Esophagus muscularis mucosa (tissue), 4 donors: ENCODE measurements at regions not wholly inside any gene's neighbourhood (a gene's known extent, or its start where the extent isn't known, plus 50 kb on each side); places are given as distances from the start of the nearest gene placed in this dataset.

Source experiments
- DNase-seq: peaks from one replicate; pipeline ENCODE4 v3.0.0-alpha.2; 2017; ENCODE audit errors: extremely low spot score
- H3K27ac ChIP-seq, 4 donors: fragments of 200-600 bp; sonication (generic); replicated peaks in 1 of 4; 1 replicate in 3 of 4; 2 replicates in 1 of 4; pipeline ENCODE4 v1.5.1; 2016 to 2019; ENCODE audit warnings: mild to moderate bottlenecking in 1 of 4
- H3K27me3 ChIP-seq, 4 donors: fragments of 200-600 bp; sonication (generic); one replicate each; pipeline versions ENCODE4 v1.5.1 to v1.6.0; 2016 to 2019
- H3K36me3 ChIP-seq, 4 donors: fragments of 200-600 bp; sonication (generic); one replicate each; pipeline ENCODE4 v1.5.1; 2016 to 2019
- H3K4me1 ChIP-seq, 4 donors: fragments of 200-600 bp; sonication (generic); one replicate each; pipeline ENCODE4 v1.5.1; 2016 to 2019
- H3K4me3 ChIP-seq, 4 donors: fragments of 200-600 bp; sonication (generic); 1 replicate in 2 of 4; 2 replicates in 2 of 4; pipeline ENCODE4 v1.5.1; 2016 to 2019; ENCODE audit warnings: mild to moderate bottlenecking in 4 of 4, moderate library complexity in 1 of 4
- H3K9me3 ChIP-seq, 4 donors: fragments of 200-600 bp; sonication (generic); 1 replicate in 3 of 4; 2 replicates in 1 of 4; pipeline ENCODE4 v1.5.1; 2016 to 2019
- EP300 ChIP-seq: sonication (generic); formaldehyde crosslinking; IDR thresholded peaks from one replicate; pipeline ENCODE4 v1.6.1; 2017; ENCODE audit warnings: antibody characterized with exemption
- POLR2A ChIP-seq: fragments of 450-650 bp; IDR thresholded peaks from one replicate; pipeline ENCODE4 v1.6.1; 2017; ENCODE audit warnings: antibody characterized with exemption, moderate library complexity, mild to moderate bottlenecking, low read depth
- POLR2AphosphoS5 ChIP-seq, 2 donors: sonication (generic); formaldehyde crosslinking; IDR thresholded peaks; one replicate each; pipeline ENCODE4 v1.6.1; 2017; ENCODE audit warnings: antibody characterized with exemption in 2 of 2
- WGBS: methylation state at CpG from one replicate; pipeline ENCODE4 v1.1.5; 2018; 5-methylcytosine and 5-hydroxymethylcytosine counted together
- intact Hi-C: fragments of 100-400 bp; cut with DNase I; formaldehyde crosslinking; loops from one replicate; pipeline ENCODE4 v1.15.1; 2023
- TF ChIP-seq, protein P1 (sequence below), 3 experiments: fragments of 200-600 bp in 2 of 3; fragments of 450-650 bp in 1 of 3; sonication (generic) in 2 of 3; IDR thresholded peaks; one replicate each; pipeline ENCODE4 v1.5.1; 2017 to 2019; ENCODE audit warnings: antibody characterized with exemption in 3 of 3, mild to moderate bottlenecking in 2 of 3, moderate library complexity in 1 of 3

GRCh38 chr14:39492267-39492666, 60.0 kb upstream of the FBXO33 start:
- H3K27me3 ChIP-seq = no peaks in the 10 kb centered on the region
- WGBS = 67% methylated on average over 2 of the region's 2 CpGs
- no peaks in the 10 kb centered on the region for H3K36me3 ChIP-seq
- H3K4me1 ChIP-seq = peaks cover 5 to 14% (median 12%) of the 10 kb centered on the region in 4 donors
- intact Hi-C loops = no loop called here
- H3K4me3 ChIP-seq = no peak overlapping the region
- no peak overlapping the region for H3K27ac ChIP-seq
- DNase-seq = no peak
- TF ChIP-seq POLR2AphosphoS5 (IDR thresholded peaks at IDR 0.05) (no peak), POLR2A (no peak), EP300 (no peak)
- TF ChIP-seq, protein P1, sequence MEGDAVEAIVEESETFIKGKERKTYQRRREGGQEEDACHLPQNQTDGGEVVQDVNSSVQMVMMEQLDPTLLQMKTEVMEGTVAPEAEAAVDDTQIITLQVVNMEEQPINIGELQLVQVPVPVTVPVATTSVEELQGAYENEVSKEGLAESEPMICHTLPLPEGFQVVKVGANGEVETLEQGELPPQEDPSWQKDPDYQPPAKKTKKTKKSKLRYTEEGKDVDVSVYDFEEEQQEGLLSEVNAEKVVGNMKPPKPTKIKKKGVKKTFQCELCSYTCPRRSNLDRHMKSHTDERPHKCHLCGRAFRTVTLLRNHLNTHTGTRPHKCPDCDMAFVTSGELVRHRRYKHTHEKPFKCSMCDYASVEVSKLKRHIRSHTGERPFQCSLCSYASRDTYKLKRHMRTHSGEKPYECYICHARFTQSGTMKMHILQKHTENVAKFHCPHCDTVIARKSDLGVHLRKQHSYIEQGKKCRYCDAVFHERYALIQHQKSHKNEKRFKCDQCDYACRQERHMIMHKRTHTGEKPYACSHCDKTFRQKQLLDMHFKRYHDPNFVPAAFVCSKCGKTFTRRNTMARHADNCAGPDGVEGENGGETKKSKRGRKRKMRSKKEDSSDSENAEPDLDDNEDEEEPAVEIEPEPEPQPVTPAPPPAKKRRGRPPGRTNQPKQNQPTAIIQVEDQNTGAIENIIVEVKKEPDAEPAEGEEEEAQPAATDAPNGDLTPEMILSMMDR (IDR thresholded peaks at IDR 0.05) = no peak
- no peaks in the 10 kb centered on the region for H3K9me3 ChIP-seq

GRCh38 chr14:39491134-39491571, 58.9 kb upstream of the FBXO33 start:
- 5% methylated on average over 3 of the region's 3 CpGs for WGBS
- peaks cover 5 to 14% (median 12%) of the 10 kb centered on the region in 4 donors for H3K4me1 ChIP-seq
- H3K27me3 ChIP-seq = no peaks in the 10 kb centered on the region
- no peak overlapping the region for H3K4me3 ChIP-seq
- no peaks in the 10 kb centered on the region for H3K9me3 ChIP-seq
- intact Hi-C loops = no loop called here
- no peaks in the 10 kb centered on the region for H3K36me3 ChIP-seq
- peak overlapping the region in 1 of 4 donors; percentile 5 for H3K27ac ChIP-seq
- DNase-seq = no peak
- TF ChIP-seq, protein P1 (IDR thresholded peaks at IDR 0.05) = peak; percentile 40 to 58 (median 54)
- TF ChIP-seq POLR2A = no peak
- TF ChIP-seq EP300 = no peak
- TF ChIP-seq POLR2AphosphoS5 (IDR thresholded peaks at IDR 0.05) = no peak

- intact Hi-C loops = no loop called here
- no peak for DNase-seq
These were observed 56.4 kb upstream of the FBXO33 start for GRCh38 chr14:39488600-39488999.

DNA sequence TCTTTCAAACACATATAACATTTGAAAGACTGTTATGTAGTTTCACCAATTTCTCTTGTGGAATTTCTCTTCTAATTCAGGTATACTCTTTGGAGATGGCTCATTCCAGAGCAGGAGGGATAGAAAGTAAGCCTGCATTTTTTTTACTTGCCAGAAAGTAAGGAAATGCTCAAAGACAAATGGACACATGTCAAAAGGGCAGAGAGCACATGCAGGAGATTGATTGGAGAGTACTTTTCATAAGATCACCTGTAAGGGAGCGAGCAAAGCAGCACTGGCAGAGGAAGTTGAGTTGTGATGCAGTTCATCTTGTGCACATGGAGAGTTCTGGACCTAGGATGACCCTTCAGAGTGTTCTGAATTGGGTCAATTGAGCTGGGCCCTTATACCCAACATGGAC, 51.4 kb upstream of the FBXO33 start:
- intact Hi-C loops = no loop called here
- Histone ChIP-seq H3K27ac (no peak overlapping the region), H3K4me1 (no peaks in the 10 kb centered on the region), H3K4me3 (no peak overlapping the region), H3K27me3 (no peaks in the 10 kb centered on the region), H3K9me3 (no peaks in the 10 kb centered on the region), H3K36me3 (no peaks in the 10 kb centered on the region)
- no peak for DNase-seq
- TF ChIP-seq POLR2A (no peak), EP300 (no peak), POLR2AphosphoS5 (IDR thresholded peaks at IDR 0.05) (no peak)
- TF ChIP-seq, protein P1 (IDR thresholded peaks at IDR 0.05) = no peak
- WGBS = 79% methylated on average over 1 of the region's 1 CpG

More at GRCh38 chr14:39488600-39488999, 56.4 kb upstream of the FBXO33 start:
- H3K4me1 ChIP-seq = peaks cover 5 to 14% (median 12%) of the 10 kb centered on the region in 4 donors
- H3K27me3 ChIP-seq = no peaks in the 10 kb centered on the region
- no peaks in the 10 kb centered on the region for H3K9me3 ChIP-seq
- WGBS = 38% methylated on average over 1 of the region's 1 CpG
- H3K4me3 ChIP-seq = no peak overlapping the region
- no peak overlapping the region for H3K27ac ChIP-seq
- TF ChIP-seq POLR2A = no peak
- no peaks in the 10 kb centered on the region for H3K36me3 ChIP-seq
